ENCODE measurements at regions not wholly inside any gene's neighbourhood (a gene's known extent, or its start where the extent isn't known, plus 50 kb on each side); places are given as distances from the start of the nearest gene placed in this dataset.
"Not testable (repeated sequence)": the region's sequence is repeated elsewhere in the genome, so short reads cannot be mapped to it uniquely, and the experiment has no call there.

DNA sequence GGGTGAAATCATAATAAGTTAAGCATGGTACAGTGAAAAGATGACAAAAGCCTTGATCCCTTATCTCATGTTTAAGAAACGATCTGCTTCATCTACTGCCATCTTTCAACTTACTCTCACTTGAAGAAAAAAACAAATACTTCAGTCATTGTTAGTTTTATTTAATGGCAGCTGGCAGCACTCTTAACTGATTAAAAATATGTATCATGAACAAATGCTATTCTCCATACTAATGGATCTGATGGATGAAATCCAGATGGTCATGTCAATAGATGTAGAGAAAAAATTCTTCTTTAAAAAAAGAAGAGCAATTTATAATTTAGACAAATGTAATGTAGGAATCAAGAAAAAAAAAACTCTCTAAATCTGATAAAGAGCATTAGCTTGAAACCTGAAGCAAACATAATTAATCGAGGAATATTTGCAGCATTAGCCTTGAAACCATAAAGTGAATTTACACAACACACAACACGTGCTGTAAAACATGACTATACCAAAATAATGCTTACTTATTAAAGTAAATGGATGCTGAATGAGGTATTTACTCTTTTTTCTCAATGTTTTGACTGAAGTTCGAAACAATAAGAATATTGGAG, 579.0 kb upstream of the ADAMTS5 start:
- Histone ChIP-seq H2AFZ (ENCODE audit: insufficient read depth, low read length, poor library complexity) (no peak overlapping the region), H3K9ac (ENCODE audit: low read length) (no peak overlapping the region), H3K14ac (ENCODE audit: low read length) (no peak overlapping the region)

DNA sequence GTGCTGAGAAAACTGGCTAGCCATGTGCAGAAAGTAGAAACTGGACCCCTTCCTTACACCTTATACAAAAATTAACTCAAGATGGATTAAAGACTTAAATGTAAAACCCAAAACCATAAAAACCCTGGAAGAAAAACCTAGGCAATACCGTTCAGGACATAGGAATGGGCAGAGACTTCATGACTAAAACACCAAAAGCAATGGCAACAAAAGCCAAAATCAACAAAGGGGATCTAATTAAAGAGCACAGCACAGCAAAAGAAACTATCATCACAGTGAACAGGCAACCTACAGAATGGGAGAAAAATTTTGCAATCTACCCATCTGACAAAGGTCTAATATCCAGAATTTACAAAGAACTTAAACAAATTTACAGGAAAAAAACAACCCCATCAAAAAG, 575.2 kb upstream of the ADAMTS5 start:
- not testable (repeated sequence) for H3K14ac ChIP-seq (ENCODE audit: low read length); H3K36me3 ChIP-seq (ENCODE audit: control insufficient read depth in 1 of 2, insufficient read depth in 2 of 2, low read length in 2 of 2); H3K9me3 ChIP-seq (ENCODE audit: insufficient read depth, low read depth, low read length); H4K12ac ChIP-seq (ENCODE audit: low read depth, low read length); H3K79me1 ChIP-seq (ENCODE audit: low read length); H3K18ac ChIP-seq (ENCODE audit: low read length); H3K9ac ChIP-seq (ENCODE audit: low read length); H3K4me2 ChIP-seq (ENCODE audit: low read length); H4K91ac ChIP-seq (ENCODE audit: low read depth, low read length); H3K4me1 ChIP-seq (ENCODE audit: control insufficient read depth in 1 of 2, insufficient read depth in 2 of 2, low read length in 2 of 2); H4K8ac ChIP-seq (ENCODE audit: low read depth, low read length); H3K27ac ChIP-seq (ENCODE audit: low read depth, low read length); H2AFZ ChIP-seq (ENCODE audit: insufficient read depth, low read length, poor library complexity); H2BK12ac ChIP-seq (ENCODE audit: low read length); H3K4ac ChIP-seq (ENCODE audit: low read depth, low read length); H2BK5ac ChIP-seq (ENCODE audit: low read depth, low read length, poor library complexity); H3K79me2 ChIP-seq (ENCODE audit: control insufficient read depth, insufficient read depth, low read length, poor library complexity); H2AK5ac ChIP-seq (ENCODE audit: low read length); H3K27me3 ChIP-seq (ENCODE audit: insufficient read depth, low read length); DNase-seq; H2BK120ac ChIP-seq (ENCODE audit: insufficient read depth, low read length, poor library complexity); H3K4me3 ChIP-seq (ENCODE audit: low read depth, low read length); H3K23ac ChIP-seq (ENCODE audit: low read length)
- no CpG with 5 or more reads among the region's 1 CpG for WGBS (ENCODE audit: extremely low coverage, insufficient coverage, insufficient read length)

More for the DNA sequence above, 579.0 kb upstream of the ADAMTS5 start:
- Histone ChIP-seq H3K23ac (ENCODE audit: low read length) (no peak overlapping the region), H2AK5ac (ENCODE audit: low read length) (no peak overlapping the region), H3K27ac (ENCODE audit: low read depth, low read length) (no peak overlapping the region), H4K8ac (ENCODE audit: low read depth, low read length) (no peak overlapping the region), H2BK5ac (ENCODE audit: low read depth, low read length, poor library complexity) (no peak overlapping the region), H3K18ac (ENCODE audit: low read length) (no peak overlapping the region), H3K4ac (ENCODE audit: low read depth, low read length) (no peak overlapping the region), H2BK12ac (ENCODE audit: low read length) (no peak overlapping the region), H3K9me3 (ENCODE audit: insufficient read depth, low read depth, low read length) (no peaks in the 10 kb centered on the region), H3K4me1 (ENCODE audit: control insufficient read depth in 1 of 2, insufficient read depth in 2 of 2, low read length in 2 of 2) (no peaks in the 10 kb centered on the region), H3K4me2 (ENCODE audit: low read length) (no peak overlapping the region), H2BK120ac (ENCODE audit: insufficient read depth, low read length, poor library complexity) (no peak overlapping the region), H3K4me3 (ENCODE audit: low read depth, low read length) (no peak overlapping the region), H3K36me3 (ENCODE audit: control insufficient read depth in 1 of 2, insufficient read depth in 2 of 2, low read length in 2 of 2) (no peaks in the 10 kb centered on the region), H3K79me1 (ENCODE audit: low read length) (no peaks in the 10 kb centered on the region), H3K79me2 (ENCODE audit: control insufficient read depth, insufficient read depth, low read length, poor library complexity) (no peaks in the 10 kb centered on the region), H4K12ac (ENCODE audit: low read depth, low read length) (no peak overlapping the region), H4K91ac (ENCODE audit: low read depth, low read length) (no peak overlapping the region), H3K27me3 (ENCODE audit: insufficient read depth, low read length) (no peaks in the 10 kb centered on the region)
- WGBS (ENCODE audit: extremely low coverage, insufficient coverage, insufficient read length): no CpG with 5 or more reads among the region's 4 CpGs
- no peak for DNase-seq

DNA sequence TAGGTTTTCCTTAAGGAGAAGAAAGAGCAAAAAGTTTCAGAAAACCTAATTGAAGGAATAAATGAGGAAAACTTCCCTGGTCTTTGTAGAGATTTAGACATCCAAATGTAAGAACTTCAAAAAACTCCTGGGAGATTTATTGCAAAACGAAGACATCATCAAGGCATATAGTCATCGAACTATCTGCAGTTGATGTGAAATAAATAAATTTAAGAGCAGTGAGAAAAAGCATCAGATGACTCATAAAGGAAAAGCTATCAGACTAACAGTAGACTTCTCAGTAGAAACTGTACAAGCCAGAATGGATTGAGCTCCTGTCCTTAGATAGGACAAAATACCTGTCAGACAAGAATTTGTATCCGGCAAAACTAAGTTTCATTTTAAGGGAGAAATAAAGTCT, 569.4 kb upstream of the ADAMTS5 start:
- H3K4me1 ChIP-seq (ENCODE audit: control insufficient read depth in 1 of 2, insufficient read depth in 2 of 2, low read length in 2 of 2): no peaks in the 10 kb centered on the region
- DNase-seq: no peak
- no peak overlapping the region for H3K4me2 ChIP-seq (ENCODE audit: low read length)
- H4K91ac ChIP-seq (ENCODE audit: low read depth, low read length): no peak overlapping the region
- no peak overlapping the region for H2AK5ac ChIP-seq (ENCODE audit: low read length)
- H3K79me2 ChIP-seq (ENCODE audit: control insufficient read depth, insufficient read depth, low read length, poor library complexity): no peaks in the 10 kb centered on the region
- H3K4me3 ChIP-seq (ENCODE audit: low read depth, low read length): no peak overlapping the region
- no peaks in the 10 kb centered on the region for H3K9me3 ChIP-seq (ENCODE audit: insufficient read depth, low read depth, low read length)
- no peaks in the 10 kb centered on the region for H3K36me3 ChIP-seq (ENCODE audit: control insufficient read depth in 1 of 2, insufficient read depth in 2 of 2, low read length in 2 of 2)
- no peak overlapping the region for H2BK12ac ChIP-seq (ENCODE audit: low read length)
- no peak overlapping the region for H3K14ac ChIP-seq (ENCODE audit: low read length)
- H3K23ac ChIP-seq (ENCODE audit: low read length): no peak overlapping the region
- no peak overlapping the region for H2AFZ ChIP-seq (ENCODE audit: insufficient read depth, low read length, poor library complexity)
- H3K27ac ChIP-seq (ENCODE audit: low read depth, low read length): no peak overlapping the region
- H2BK5ac ChIP-seq (ENCODE audit: low read depth, low read length, poor library complexity): no peak overlapping the region
- H4K12ac ChIP-seq (ENCODE audit: low read depth, low read length): no peak overlapping the region
- H3K79me1 ChIP-seq (ENCODE audit: low read length): no peaks in the 10 kb centered on the region
- no peaks in the 10 kb centered on the region for H3K27me3 ChIP-seq (ENCODE audit: insufficient read depth, low read length)
- H4K8ac ChIP-seq (ENCODE audit: low read depth, low read length): no peak overlapping the region
- H3K9ac ChIP-seq (ENCODE audit: low read length): no peak overlapping the region
- H3K4ac ChIP-seq (ENCODE audit: low read depth, low read length): no peak overlapping the region
- no peak overlapping the region for H3K18ac ChIP-seq (ENCODE audit: low read length)
- no peak overlapping the region for H2BK120ac ChIP-seq (ENCODE audit: insufficient read depth, low read length, poor library complexity)
- WGBS (ENCODE audit: extremely low coverage, insufficient coverage, insufficient read length): no CpG with 5 or more reads among the region's 3 CpGs

DNA sequence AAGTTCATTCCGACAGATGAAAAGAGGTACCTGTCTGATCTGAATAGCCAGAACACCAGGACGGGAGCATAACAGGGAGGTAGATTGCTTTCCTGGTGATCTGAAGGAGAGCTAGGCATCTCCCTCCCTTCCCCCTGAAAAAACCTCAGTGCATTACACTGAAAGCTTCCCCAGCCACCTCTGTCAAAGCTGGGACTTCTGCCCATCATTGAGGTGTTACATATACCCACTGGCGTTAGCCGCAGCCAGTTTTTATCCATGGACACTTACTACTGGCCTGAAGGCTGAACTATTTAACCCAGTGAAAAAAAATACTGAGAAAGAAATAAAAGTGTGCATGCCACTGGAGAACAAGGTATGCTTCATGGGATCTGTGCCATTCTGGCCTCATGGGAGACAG, 568.3 kb upstream of the ADAMTS5 start:
- no peak overlapping the region for H3K27ac ChIP-seq (ENCODE audit: low read depth, low read length)
- no peak overlapping the region for H4K12ac ChIP-seq (ENCODE audit: low read depth, low read length)
- no peak overlapping the region for H2AFZ ChIP-seq (ENCODE audit: insufficient read depth, low read length, poor library complexity)
- no peak overlapping the region for H2AK5ac ChIP-seq (ENCODE audit: low read length)
- WGBS (ENCODE audit: extremely low coverage, insufficient coverage, insufficient read length): no CpG with 5 or more reads among the region's 4 CpGs
- H2BK5ac ChIP-seq (ENCODE audit: low read depth, low read length, poor library complexity): no peak overlapping the region
- no peak overlapping the region for H3K9ac ChIP-seq (ENCODE audit: low read length)
- DNase-seq: no peak
- no peak overlapping the region for H3K14ac ChIP-seq (ENCODE audit: low read length)
- no peaks in the 10 kb centered on the region for H3K36me3 ChIP-seq (ENCODE audit: control insufficient read depth in 1 of 2, insufficient read depth in 2 of 2, low read length in 2 of 2)
- H3K27me3 ChIP-seq (ENCODE audit: insufficient read depth, low read length): no peaks in the 10 kb centered on the region
- no peaks in the 10 kb centered on the region for H3K4me1 ChIP-seq (ENCODE audit: control insufficient read depth in 1 of 2, insufficient read depth in 2 of 2, low read length in 2 of 2)
- no peak overlapping the region for H3K18ac ChIP-seq (ENCODE audit: low read length)
- no peak overlapping the region for H3K4ac ChIP-seq (ENCODE audit: low read depth, low read length)
- H2BK12ac ChIP-seq (ENCODE audit: low read length): no peak overlapping the region
- H4K8ac ChIP-seq (ENCODE audit: low read depth, low read length): no peak overlapping the region
- H3K79me2 ChIP-seq (ENCODE audit: control insufficient read depth, insufficient read depth, low read length, poor library complexity): no peaks in the 10 kb centered on the region
- H3K4me3 ChIP-seq (ENCODE audit: low read depth, low read length): no peak overlapping the region
- H3K4me2 ChIP-seq (ENCODE audit: low read length): no peak overlapping the region
- H3K23ac ChIP-seq (ENCODE audit: low read length): no peak overlapping the region
- no peak overlapping the region for H4K91ac ChIP-seq (ENCODE audit: low read depth, low read length)
- H3K79me1 ChIP-seq (ENCODE audit: low read length): no peaks in the 10 kb centered on the region
- no peaks in the 10 kb centered on the region for H3K9me3 ChIP-seq (ENCODE audit: insufficient read depth, low read depth, low read length)
- H2BK120ac ChIP-seq (ENCODE audit: insufficient read depth, low read length, poor library complexity): no peak overlapping the region
